ENCODE measurements at regions not wholly inside any gene's neighbourhood (a gene's known extent, or its start where the extent isn't known, plus 50 kb on each side); places are given as distances from the start of the nearest gene placed in this dataset.

DNA sequence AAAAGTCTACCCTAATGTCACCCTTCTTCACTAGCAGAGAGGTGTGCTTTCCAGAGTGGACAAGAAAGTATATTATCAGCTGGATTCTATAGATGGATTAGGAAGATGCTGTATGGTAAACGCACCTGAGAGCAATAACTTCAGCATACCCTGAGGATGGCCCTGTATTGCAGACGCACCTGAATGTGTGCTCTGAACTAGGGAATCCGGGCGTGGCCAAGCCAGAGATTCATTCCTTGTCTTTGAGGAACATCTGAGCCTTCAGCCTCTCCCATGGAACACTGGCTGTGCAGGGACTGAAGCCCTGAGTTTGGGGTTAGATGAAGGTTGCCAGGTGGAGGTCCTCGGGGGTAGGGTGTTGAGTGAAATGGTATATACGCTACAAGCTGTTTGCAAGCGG is 66.2 kb upstream of the NFE2L3 start:
- TF ChIP-seq POLR2A (IDR thresholded peaks at IDR 0.05) (no peak), POLR2AphosphoS5 (IDR thresholded peaks at IDR 0.05) (no peak), EP300 (IDR thresholded peaks at IDR 0.05) (no peak)
- TF ChIP-seq, protein P1, sequence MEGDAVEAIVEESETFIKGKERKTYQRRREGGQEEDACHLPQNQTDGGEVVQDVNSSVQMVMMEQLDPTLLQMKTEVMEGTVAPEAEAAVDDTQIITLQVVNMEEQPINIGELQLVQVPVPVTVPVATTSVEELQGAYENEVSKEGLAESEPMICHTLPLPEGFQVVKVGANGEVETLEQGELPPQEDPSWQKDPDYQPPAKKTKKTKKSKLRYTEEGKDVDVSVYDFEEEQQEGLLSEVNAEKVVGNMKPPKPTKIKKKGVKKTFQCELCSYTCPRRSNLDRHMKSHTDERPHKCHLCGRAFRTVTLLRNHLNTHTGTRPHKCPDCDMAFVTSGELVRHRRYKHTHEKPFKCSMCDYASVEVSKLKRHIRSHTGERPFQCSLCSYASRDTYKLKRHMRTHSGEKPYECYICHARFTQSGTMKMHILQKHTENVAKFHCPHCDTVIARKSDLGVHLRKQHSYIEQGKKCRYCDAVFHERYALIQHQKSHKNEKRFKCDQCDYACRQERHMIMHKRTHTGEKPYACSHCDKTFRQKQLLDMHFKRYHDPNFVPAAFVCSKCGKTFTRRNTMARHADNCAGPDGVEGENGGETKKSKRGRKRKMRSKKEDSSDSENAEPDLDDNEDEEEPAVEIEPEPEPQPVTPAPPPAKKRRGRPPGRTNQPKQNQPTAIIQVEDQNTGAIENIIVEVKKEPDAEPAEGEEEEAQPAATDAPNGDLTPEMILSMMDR (IDR thresholded peaks at IDR 0.05): no peak

Measured in gastroesophageal sphincter (tissue), 3 donors.